ENCODE measurements at regions not wholly inside any gene's neighbourhood (a gene's known extent, or its start where the extent isn't known, plus 50 kb on each side); places are given as distances from the start of the nearest gene placed in this dataset.

- TF ChIP-seq CREB1 (IDR thresholded peaks at IDR 0.05; ENCODE audit: low read depth), result no peak
- no peak for TF ChIP-seq TCF12 (IDR thresholded peaks at IDR 0.05; ENCODE audit: low read depth)
- TF ChIP-seq MAX (IDR thresholded peaks at IDR 0.05), result no peak
- TF ChIP-seq TAF1 (IDR thresholded peaks at IDR 0.05; ENCODE audit: low read depth), result no peak
- no peak for TF ChIP-seq FOXM1 (IDR thresholded peaks at IDR 0.05; ENCODE audit: borderline replicate concordance, low read depth)
- no peak for TF ChIP-seq CEBPB (IDR thresholded peaks at IDR 0.05)
- TF ChIP-seq ZBTB7A (IDR thresholded peaks at IDR 0.05; ENCODE audit: low read depth), result no peak
- TF ChIP-seq YY1 (IDR thresholded peaks at IDR 0.05; ENCODE audit: low read depth), result no peak
- TF ChIP-seq NFIC (IDR thresholded peaks at IDR 0.05), result no peak
- TF ChIP-seq USF1 (IDR thresholded peaks at IDR 0.05), result no peak
Observed at GRCh38 chr6:7003041-7003440, 104.7 kb upstream of the RREB1 start.

- TF ChIP-seq ZBTB7A (IDR thresholded peaks at IDR 0.05; ENCODE audit: low read depth), result no peak
- no peak for TF ChIP-seq USF1 (IDR thresholded peaks at IDR 0.05)
- no peak for TF ChIP-seq RAD21 (IDR thresholded peaks at IDR 0.05; ENCODE audit: low read depth)
- no peak for TF ChIP-seq FOXM1 (IDR thresholded peaks at IDR 0.05; ENCODE audit: borderline replicate concordance, low read depth)
- no peak for TF ChIP-seq TEAD4 (IDR thresholded peaks at IDR 0.05)
- TF ChIP-seq REST (IDR thresholded peaks at IDR 0.05; ENCODE audit: low read depth), result no peak
- no peak for TF ChIP-seq TAF1 (IDR thresholded peaks at IDR 0.05; ENCODE audit: low read depth)
- TF ChIP-seq TCF12 (IDR thresholded peaks at IDR 0.05; ENCODE audit: low read depth), result no peak
- TF ChIP-seq MAX (IDR thresholded peaks at IDR 0.05), result no peak
- no peak for TF ChIP-seq EGR1 (IDR thresholded peaks at IDR 0.05)
- TF ChIP-seq CREB1 (IDR thresholded peaks at IDR 0.05; ENCODE audit: low read depth), result no peak
- no peak for TF ChIP-seq CEBPB (IDR thresholded peaks at IDR 0.05)
- TF ChIP-seq NFIC (IDR thresholded peaks at IDR 0.05), result no peak
- TF ChIP-seq YY1 (IDR thresholded peaks at IDR 0.05; ENCODE audit: low read depth), result no peak
- no peak for TF ChIP-seq EP300 (IDR thresholded peaks at IDR 0.05; ENCODE audit: borderline replicate concordance)
Observed at GRCh38 chr6:7004581-7005297, 103.0 kb upstream of the RREB1 start.

GRCh38 chr6:7006515-7007191 lies 101.1 kb upstream of the RREB1 start:
- no peak for TF ChIP-seq NFIC (IDR thresholded peaks at IDR 0.05)
- TF ChIP-seq EGR1 (IDR thresholded peaks at IDR 0.05), result no peak
- no peak for TF ChIP-seq EP300 (IDR thresholded peaks at IDR 0.05; ENCODE audit: borderline replicate concordance)
- TF ChIP-seq YY1 (IDR thresholded peaks at IDR 0.05; ENCODE audit: low read depth), result no peak
- TF ChIP-seq MAX (IDR thresholded peaks at IDR 0.05), result no peak
- no peak for TF ChIP-seq CEBPB (IDR thresholded peaks at IDR 0.05)
- no peak for TF ChIP-seq TCF12 (IDR thresholded peaks at IDR 0.05; ENCODE audit: low read depth)
- TF ChIP-seq FOXM1 (IDR thresholded peaks at IDR 0.05; ENCODE audit: borderline replicate concordance, low read depth), result no peak
- TF ChIP-seq REST (IDR thresholded peaks at IDR 0.05; ENCODE audit: low read depth), result no peak
- no peak for TF ChIP-seq USF1 (IDR thresholded peaks at IDR 0.05)
- TF ChIP-seq CREB1 (IDR thresholded peaks at IDR 0.05; ENCODE audit: low read depth), result no peak
- no peak for TF ChIP-seq TEAD4 (IDR thresholded peaks at IDR 0.05)
- no peak for TF ChIP-seq RAD21 (IDR thresholded peaks at IDR 0.05; ENCODE audit: low read depth)
- TF ChIP-seq TAF1 (IDR thresholded peaks at IDR 0.05; ENCODE audit: low read depth), result no peak
- TF ChIP-seq ZBTB7A (IDR thresholded peaks at IDR 0.05; ENCODE audit: low read depth), result no peak

- TF ChIP-seq CREB1 (IDR thresholded peaks at IDR 0.05; ENCODE audit: low read depth) (no peak), EP300 (IDR thresholded peaks at IDR 0.05; ENCODE audit: borderline replicate concordance) (no peak), TAF1 (IDR thresholded peaks at IDR 0.05; ENCODE audit: low read depth) (no peak), FOXM1 (IDR thresholded peaks at IDR 0.05; ENCODE audit: borderline replicate concordance, low read depth) (no peak), TCF12 (IDR thresholded peaks at IDR 0.05; ENCODE audit: low read depth) (no peak), MAX (IDR thresholded peaks at IDR 0.05) (no peak), USF1 (IDR thresholded peaks at IDR 0.05) (no peak), YY1 (IDR thresholded peaks at IDR 0.05; ENCODE audit: low read depth) (no peak), TEAD4 (IDR thresholded peaks at IDR 0.05) (no peak), EGR1 (IDR thresholded peaks at IDR 0.05) (no peak)
Observed at GRCh38 chr6:7008451-7008988, 99.2 kb upstream of the RREB1 start.

Data from Ishikawa (cell line).